Kidney tubule cell (primary cell): ENCODE measurements at regions not wholly inside any gene's neighbourhood (a gene's known extent, or its start where the extent isn't known, plus 50 kb on each side); places are given as distances from the start of the nearest gene placed in this dataset.

Experiments used
- DNase-seq: peaks from one replicate; pipeline ENCODE4 v3.0.0-alpha.2; 2018; ENCODE audit warnings: low spot score

GRCh38 chr12:76706761-76707160 lies 57.2 kb upstream of the ZDHHC17 start:
- no peak for DNase-seq

GRCh38 chr12:76707772-76708171 lies 56.1 kb upstream of the ZDHHC17 start:
- no peak for DNase-seq

GRCh38 chr12:76708296-76708695 lies 55.6 kb upstream of the ZDHHC17 start:
- no peak for DNase-seq

- DNase-seq = peak; percentile 70
These were observed 52.7 kb upstream of the ZDHHC17 start for GRCh38 chr12:76711241-76711640.

DNA sequence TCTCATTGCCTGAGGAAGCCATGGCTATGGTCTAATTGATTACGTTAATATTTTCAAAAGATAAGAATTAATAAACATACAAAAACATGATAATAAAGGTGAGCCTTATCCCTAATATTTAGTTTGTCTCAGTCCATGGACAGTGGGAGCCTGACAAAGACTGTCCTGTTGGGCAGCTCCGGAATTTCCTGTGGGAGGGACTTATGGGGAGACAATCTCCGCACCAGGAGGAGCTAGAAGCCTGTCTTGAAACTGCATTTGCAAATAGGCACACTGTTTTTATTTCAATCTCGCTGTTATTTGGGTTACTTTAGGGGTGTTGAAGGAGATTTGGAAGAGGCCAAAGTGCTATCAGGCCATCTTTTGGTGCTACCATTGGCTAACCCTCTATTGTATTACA lies 50.8 kb upstream of the ZDHHC17 start:
- DNase-seq = no peak

DNA sequence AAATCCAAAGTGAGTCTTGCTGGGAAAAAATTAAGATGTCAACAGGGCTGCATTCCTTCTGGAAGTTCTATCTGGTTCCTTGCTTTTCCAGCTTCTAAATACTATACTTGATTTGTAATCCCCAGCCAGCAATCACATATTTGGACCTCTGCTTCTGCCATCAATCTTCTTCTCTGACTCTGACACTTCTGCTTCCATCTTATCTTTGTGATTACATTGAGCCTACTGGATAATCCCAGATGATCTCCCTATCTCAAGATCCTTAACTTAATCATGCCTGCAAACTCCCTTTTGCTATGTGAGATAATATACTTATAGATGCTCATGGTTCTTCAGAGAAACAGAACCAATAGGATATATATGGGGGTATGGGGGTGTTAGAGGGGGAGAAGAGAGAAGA lies 49.9 kb upstream of the ZDHHC17 start:
- DNase-seq = no peak
